H1 (cell line): ENCODE measurements at regions not wholly inside any gene's neighbourhood (a gene's known extent, or its start where the extent isn't known, plus 50 kb on each side); places are given as distances from the start of the nearest gene placed in this dataset.

Experiments
- CTCF ChIA-PET: fragments of 300-600 bp; sonication (Branson Sonifier 250); formaldehyde crosslinking; loops from one replicate; lab custom pipeline; 2021; ENCODE audit not compliant: partially characterized antibody; lab: Charles Lee
- POLR2A ChIA-PET: fragments of 300-600 bp; sonication (Branson Sonifier 250); formaldehyde crosslinking; loops from one replicate; lab custom pipeline; 2021; ENCODE audit warnings: inconsistent platforms; ENCODE audit not compliant: partially characterized antibody; lab: Charles Lee
- DNase-seq, 2 experiments: peaks; one replicate each; pipeline versions ENCODE4 v3.0.0 to v3.0.0-alpha.2; 2010 to 2022; ENCODE audit warnings: low spot score in 2 of 2, low read depth in 1 of 2, mixed read lengths in 1 of 2
- FAIRE-seq: peaks from 2 replicates; lab custom pipeline; 2011; peaks lifted over from hg19 to GRCh38; lab: Jason Lieb, UNC
- H2AFZ ChIP-seq: 2 replicates; pipeline ENCODE4 v1.8.1; 2012; ENCODE audit warnings: low read length, inconsistent platforms
- H2AK5ac ChIP-seq: 2 replicates; pipeline ENCODE4 v1.6.1; 2013; ENCODE audit warnings: low read depth, low read length
- H2BK120ac ChIP-seq: replicated peaks from 2 replicates; pipeline ENCODE3; 2013; ENCODE audit warnings: low read depth, low read length, inconsistent platforms
- H2BK12ac ChIP-seq: 2 replicates; pipeline ENCODE4 v1.6.1; 2013; ENCODE audit warnings: low read depth, low read length
- H2BK15ac ChIP-seq: 2 replicates; pipeline ENCODE4 v1.6.1; 2013; ENCODE audit warnings: low read length
- H2BK20ac ChIP-seq: 2 replicates; pipeline ENCODE4 v1.6.1; 2013; ENCODE audit warnings: low read length
- H2BK5ac ChIP-seq: 2 replicates; pipeline ENCODE4 v1.6.1; 2013; ENCODE audit warnings: low read depth, low read length
- H3K14ac ChIP-seq: 2 replicates; pipeline ENCODE4 v1.6.1; 2013; ENCODE audit warnings: inconsistent platforms; ENCODE audit not compliant: insufficient read length
- H3K18ac ChIP-seq: 2 replicates; pipeline ENCODE4 v1.6.1; 2013; ENCODE audit warnings: low read length; ENCODE audit errors: extremely low read depth
- H3K23ac ChIP-seq: 2 replicates; pipeline ENCODE4 v1.6.1; 2013; ENCODE audit warnings: inconsistent platforms; ENCODE audit not compliant: insufficient read length
- H3K23me2 ChIP-seq: 2 replicates; pipeline ENCODE4 v1.6.1; 2013; ENCODE audit warnings: low read depth, low read length
- H3K27ac ChIP-seq: 2 replicates; pipeline ENCODE4 v1.6.1; 2011; ENCODE audit warnings: low read depth, low read length, inconsistent platforms
- H3K27me3 ChIP-seq, 4 experiments: replicated peaks in 1 of 4; 1 replicate in 1 of 4; 2 replicates in 3 of 4; pipeline versions ENCODE4 v1.6.1 to v1.8.1; 2011 to 2013; ENCODE audit warnings: low read length in 3 of 4, mild to moderate bottlenecking in 3 of 4, inconsistent platforms in 2 of 4, mixed read lengths in 2 of 4, moderate library complexity in 1 of 4; ENCODE audit not compliant: control insufficient read depth in 3 of 4, insufficient read depth in 3 of 4; ENCODE audit errors: extremely low read depth in 1 of 4
- H3K36me3 ChIP-seq, 4 experiments: 2 replicates each; pipeline versions ENCODE4 v1.6.1 to v1.8.1; 2011 to 2013; ENCODE audit warnings: mild to moderate bottlenecking in 4 of 4, low read length in 3 of 4, moderate library complexity in 2 of 4, control low read depth in 1 of 4, inconsistent platforms in 1 of 4; ENCODE audit not compliant: insufficient read depth in 4 of 4, control insufficient read depth in 2 of 4
- H3K4ac ChIP-seq: replicated peaks from 2 replicates; pipeline ENCODE3; 2013; ENCODE audit warnings: low read length, low read depth, mixed read lengths, inconsistent platforms; ENCODE audit not compliant: insufficient read length
- H3K4me1 ChIP-seq, 4 experiments: replicated peaks in 1 of 4; 1 replicate in 1 of 4; 2 replicates in 3 of 4; pipeline versions ENCODE4 v1.6.1 to v1.8.1; 2011 to 2013; ENCODE audit warnings: low read length in 3 of 4, inconsistent platforms in 2 of 4, mixed read lengths in 1 of 4; ENCODE audit not compliant: insufficient read depth in 4 of 4, control insufficient read depth in 3 of 4
- H3K4me2 ChIP-seq, 2 experiments: 2 replicates each; pipeline versions ENCODE4 v1.6.1 to v1.8.1; 2011 to 2013; ENCODE audit warnings: low read depth in 2 of 2, low read length in 2 of 2, control low read depth in 1 of 2, inconsistent platforms in 1 of 2, mild to moderate bottlenecking in 1 of 2; ENCODE audit not compliant: insufficient read depth in 1 of 2
- H3K4me3 ChIP-seq, 4 experiments: fragments of 200-600, 300-600 bp in 1 of 4; sonication (generic), shearing (Covaris generic), sonication (Bioruptor Twin) in 1 of 4; 2 replicates each; pipeline versions ENCODE4 v1.5.1 to v1.8.1; 2011 to 2016; ENCODE audit warnings: low read length in 4 of 4, low read depth in 3 of 4, control low read depth in 2 of 4, inconsistent platforms in 2 of 4, mild to moderate bottlenecking in 2 of 4, mixed read lengths in 1 of 4, moderate library complexity in 1 of 4; ENCODE audit not compliant: insufficient read depth in 2 of 4; ENCODE audit errors: extremely low read depth in 1 of 4
- H3K56ac ChIP-seq: replicated peaks from 2 replicates; pipeline ENCODE3; 2013; ENCODE audit warnings: low read depth, mild to moderate bottlenecking, mixed read lengths, low read length, inconsistent platforms; ENCODE audit not compliant: insufficient read length
- H3K79me1 ChIP-seq: 2 replicates; pipeline ENCODE4 v1.6.1; 2013; ENCODE audit warnings: low read depth, low read length, control low read depth
- H3K79me2 ChIP-seq, 2 experiments: 2 replicates each; pipeline versions ENCODE4 v1.6.1 to v1.8.1; 2012 to 2013; ENCODE audit warnings: low read length in 2 of 2, mild to moderate bottlenecking in 2 of 2, inconsistent platforms in 1 of 2; ENCODE audit not compliant: insufficient read depth in 2 of 2, control insufficient read depth in 1 of 2
- H3K9ac ChIP-seq, 4 experiments: replicated peaks in 1 of 4; 1 replicate in 1 of 4; 2 replicates in 3 of 4; pipeline versions ENCODE4 v1.6.1 to v1.8.1; 2011 to 2013; ENCODE audit warnings: low read depth in 3 of 4, low read length in 3 of 4, control low read depth in 2 of 4, mild to moderate bottlenecking in 2 of 4, moderate library complexity in 2 of 4, inconsistent platforms in 1 of 4; ENCODE audit errors: extremely low read depth in 1 of 4
- H3K9me3 ChIP-seq, 2 experiments: 2 replicates each; pipeline versions ENCODE4 v1.6.1 to v1.8.1; 2012 to 2013; ENCODE audit warnings: mild to moderate bottlenecking in 2 of 2, moderate library complexity in 2 of 2, control low read depth in 1 of 2, inconsistent platforms in 1 of 2, low read depth in 1 of 2, low read length in 1 of 2, mixed read lengths in 1 of 2; ENCODE audit not compliant: insufficient read depth in 2 of 2
- H4K20me1 ChIP-seq, 2 experiments: replicated peaks in 1 of 2; 2 replicates each; pipeline versions ENCODE3 to v1.8.1; 2011 to 2013; ENCODE audit warnings: inconsistent platforms in 2 of 2, low read length in 2 of 2, mild to moderate bottlenecking in 1 of 2; ENCODE audit not compliant: insufficient read depth in 2 of 2, control insufficient read depth in 1 of 2
- H4K5ac ChIP-seq: 2 replicates; pipeline ENCODE4 v1.6.1; 2013; ENCODE audit warnings: low read length, low read depth, mixed read lengths, inconsistent platforms; ENCODE audit not compliant: insufficient read length
- H4K8ac ChIP-seq: 2 replicates; pipeline ENCODE4 v1.8.0; 2013; ENCODE audit warnings: mild to moderate bottlenecking, moderate library complexity, low read length, inconsistent platforms; ENCODE audit not compliant: insufficient read depth; ENCODE audit errors: extremely low read depth
- H4K91ac ChIP-seq: replicated peaks from 2 replicates; pipeline ENCODE3; 2013; ENCODE audit warnings: low read length, mixed read lengths, inconsistent platforms; ENCODE audit not compliant: insufficient read length
- RAD21 ChIP-seq, 2 experiments: IDR thresholded peaks in 1 of 2; conservative IDR thresholded peaks in 1 of 2; 2 replicates each; pipeline ENCODE4 v1.6.1; 2011; ENCODE audit warnings: low read depth in 2 of 2, low read length in 2 of 2, improper control_type of control experiment in 1 of 2, inconsistent platforms in 1 of 2, mild to moderate bottlenecking in 1 of 2, moderate library complexity in 1 of 2
- WGBS, 2 experiments: shearing (Covaris generic) in 1 of 2; methylation state at CpG; one replicate each; pipeline versions ENCODE4 v1.1.6 to v1.1.7; 2013 to 2015; ENCODE audit warnings: low lambda C conversion rate in 2 of 2, mixed read lengths in 2 of 2, inconsistent platforms in 1 of 2, low coverage in 1 of 2, missing lambda C conversion rate in 1 of 2; ENCODE audit not compliant: insufficient replicate concordance in 2 of 2, insufficient coverage in 1 of 2, insufficient read length in 1 of 2; ENCODE audit errors: extremely low coverage in 1 of 2, missing lambda C conversion rate in 1 of 2; 5-methylcytosine and 5-hydroxymethylcytosine counted together
- TF ChIP-seq, protein P1 (sequence below): IDR thresholded peaks from 2 replicates; pipeline ENCODE4 v1.6.1; 2012; ENCODE audit warnings: inconsistent platforms

DNA sequence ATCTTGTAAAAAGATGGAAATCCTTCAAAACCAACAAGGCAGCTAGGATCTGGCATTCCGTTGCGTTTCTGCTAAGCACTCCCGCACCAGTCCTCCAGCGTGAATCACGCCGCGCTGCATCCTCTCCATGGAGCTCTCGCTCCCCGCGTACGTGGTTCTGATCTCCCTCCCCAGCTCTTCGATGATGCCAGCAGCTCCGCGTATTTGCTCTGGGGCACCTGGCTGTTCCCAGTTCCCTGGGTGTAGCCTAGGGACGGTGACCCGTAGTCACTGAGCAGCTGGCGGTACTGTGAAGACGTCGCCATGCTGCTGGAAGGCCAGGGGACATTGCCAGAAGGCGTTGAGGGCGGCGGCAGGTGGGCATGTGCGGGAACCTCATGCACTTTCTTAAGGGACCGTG, 407.5 kb downstream of the RNF144A start:
- no peak overlapping the region for H3K27ac ChIP-seq
- no peak for FAIRE-seq
- POLR2A ChIA-PET, result no interaction called here

More for the DNA sequence above, 407.5 kb downstream of the RNF144A start:
- Histone ChIP-seq H3K79me2 (no peaks in the 10 kb centered on the region), H3K18ac (peak overlapping the region; percentile 14; the same call in 1 of the 2 replicates), H2BK5ac (no peak overlapping the region), H3K9ac (no peak overlapping the region), H3K27me3 (no peaks in the 10 kb centered on the region; a peak in 1 of 7 replicates), H2BK20ac (0 out of 2 replicates have a peak overlapping the region, but pooled peaks have one; percentile 6), H2AFZ (peak overlapping the region; percentile 57; the same call in 1 of the 2 replicates), H4K20me1 (no peaks in the 10 kb centered on the region), H3K23me2 (no peaks in the 10 kb centered on the region), H2BK120ac (no peak overlapping the region), H3K36me3 (no peaks in the 10 kb centered on the region), H3K4me2 (no peak overlapping the region; a peak in 1 of 4 replicates), H3K14ac (no peak overlapping the region), H3K79me1 (no peaks in the 10 kb centered on the region), H3K4me3 (no peak overlapping the region), H2BK15ac (no peak overlapping the region), H4K8ac (no peak overlapping the region), H2AK5ac (no peak overlapping the region), H3K4me1 (peaks cover 0 to 7% (median 0%) of the 10 kb centered on the region in 4 experiments; a peak in 4 of 7 replicates), H3K4ac (no peak overlapping the region), H3K23ac (no peak overlapping the region), H4K5ac (no peak overlapping the region), H3K56ac (no peak overlapping the region), H3K9me3 (no peaks in the 10 kb centered on the region), H4K91ac (no peak overlapping the region), H2BK12ac (peak overlapping the region; percentile 6; the same call in 1 of the 2 replicates)
- TF ChIP-seq, protein P1, sequence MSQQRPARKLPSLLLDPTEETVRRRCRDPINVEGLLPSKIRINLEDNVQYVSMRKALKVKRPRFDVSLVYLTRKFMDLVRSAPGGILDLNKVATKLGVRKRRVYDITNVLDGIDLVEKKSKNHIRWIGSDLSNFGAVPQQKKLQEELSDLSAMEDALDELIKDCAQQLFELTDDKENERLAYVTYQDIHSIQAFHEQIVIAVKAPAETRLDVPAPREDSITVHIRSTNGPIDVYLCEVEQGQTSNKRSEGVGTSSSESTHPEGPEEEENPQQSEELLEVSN, result peak; percentile 47
- TF ChIP-seq RAD21 (IDR thresholded peaks at IDR 0.05 in 1 of 2, conservative IDR thresholded peaks at IDR 0.05 in 1 of 2; ENCODE audit: low read depth in 2 of 2, low read length in 2 of 2), result no peak
- 75% methylated on average over 24 of the region's 24 CpGs; no CpG with 5 or more reads in 1 of the 2 experiments for WGBS, 2 experiments
- peak in 1 of 2 experiments; percentile 51 for DNase-seq
- CTCF ChIA-PET, result interaction anchor here (1.0 to 1.4 kb wide), 3 partner anchors 22 to 214 kb away, joined by 3 to 4 read pairs (median 3); no protein-coding TSS in a partner anchor
